IMR-90 (cell line): ENCODE measurements at regions not wholly inside any gene's neighbourhood (a gene's known extent, or its start where the extent isn't known, plus 50 kb on each side); places are given as distances from the start of the nearest gene placed in this dataset.

Experiments
- ATAC-seq: fragments of 200-7000 bp; cut with Tn5 transposase; 2 replicates; pipeline ENCODE4 v1.9.1; 2020; ENCODE audit warnings: low read depth, mild to moderate bottlenecking, moderate library complexity
- BruUV-seq: library from RNA; stranded (reverse); fragments of 400-500 nt; replicated peaks from 2 replicates; lab custom pipeline; 2021; lab: Mats Ljungman, UMichigan
- CTCF ChIA-PET: fragments of 300-600 bp; formaldehyde crosslinking; extraction: SDS; loops from one replicate; lab custom pipeline; 2021; ENCODE audit warnings: antibody characterized with exemption; lab: Yijun Ruan, JAX
- POLR2A ChIA-PET: fragments of 300-600 bp; sonication (Branson Sonifier 250); formaldehyde crosslinking; loops from one replicate; lab custom pipeline; 2022; ENCODE audit warnings: antibody characterized with exemption; ENCODE audit not compliant: unreplicated experiment; lab: Charles Lee
- DNase-seq: peaks from one replicate; pipeline ENCODE4 v3.0.0; 2013
- H2AFZ ChIP-seq: replicated peaks from 2 replicates; pipeline ENCODE3; 2013; ENCODE audit warnings: low read length, mild to moderate bottlenecking; ENCODE audit not compliant: poor library complexity
- H2AK5ac ChIP-seq: 2 replicates; pipeline ENCODE4 v1.6.1; 2013; ENCODE audit warnings: low read depth, low read length, inconsistent platforms
- H2AK9ac ChIP-seq: replicated peaks from 2 replicates; pipeline ENCODE3; 2013; ENCODE audit warnings: mild to moderate bottlenecking, low read depth, low read length, moderate library complexity; ENCODE audit not compliant: poor library complexity
- H2BK120ac ChIP-seq: 2 replicates; pipeline ENCODE4 v1.6.1; 2013; ENCODE audit warnings: low read depth, low read length, inconsistent platforms
- H2BK15ac ChIP-seq: 3 replicates; pipeline ENCODE4 v1.6.1; 2013; ENCODE audit warnings: low read depth, low read length, inconsistent platforms
- H2BK20ac ChIP-seq: 2 replicates; pipeline ENCODE4 v1.6.1; 2013; ENCODE audit warnings: low read depth, mild to moderate bottlenecking, inconsistent platforms, low read length, moderate library complexity
- H2BK5ac ChIP-seq: 2 replicates; pipeline ENCODE4 v1.6.1; 2013; ENCODE audit warnings: mild to moderate bottlenecking, low read depth, low read length, inconsistent platforms; ENCODE audit not compliant: poor library complexity, severe bottlenecking
- H3K14ac ChIP-seq: replicated peaks from 2 replicates; pipeline ENCODE4 v1.6.1; 2013; ENCODE audit warnings: low read depth, low read length, inconsistent platforms
- H3K18ac ChIP-seq: 2 replicates; pipeline ENCODE4 v1.6.1; 2013; ENCODE audit warnings: low read depth, low read length, control low read depth
- H3K23ac ChIP-seq: 2 replicates; pipeline ENCODE4 v1.6.1; 2013; ENCODE audit warnings: low read depth, low read length, inconsistent platforms
- H3K27ac ChIP-seq: 2 replicates; pipeline ENCODE4 v1.5.1; 2013; ENCODE audit warnings: mild to moderate bottlenecking, control low read depth, low read length; ENCODE audit not compliant: insufficient read depth
- H3K27me3 ChIP-seq: 2 replicates; pipeline ENCODE4 v1.6.1; 2013; ENCODE audit warnings: low read length; ENCODE audit not compliant: control insufficient read depth, insufficient read depth
- H3K36me3 ChIP-seq: 2 replicates; pipeline ENCODE4 v1.6.1; 2013; ENCODE audit warnings: low read length, mixed read lengths; ENCODE audit not compliant: control insufficient read depth, insufficient read depth
- H3K4ac ChIP-seq: 2 replicates; pipeline ENCODE4 v1.6.1; 2013; ENCODE audit warnings: low read depth, low read length, inconsistent platforms
- H3K4me1 ChIP-seq: 2 replicates; pipeline ENCODE4 v1.6.1; 2013; ENCODE audit warnings: low read length, mixed read lengths; ENCODE audit not compliant: control insufficient read depth, insufficient read depth
- H3K4me2 ChIP-seq: 2 replicates; pipeline ENCODE4 v1.6.1; 2013; ENCODE audit warnings: low read depth, mild to moderate bottlenecking, control low read depth, low read length, moderate library complexity
- H3K4me3 ChIP-seq: 2 replicates; pipeline ENCODE4 v1.5.1; 2013; ENCODE audit warnings: low read depth, mild to moderate bottlenecking, control low read depth, low read length, moderate library complexity; ENCODE audit not compliant: insufficient read depth
- H3K56ac ChIP-seq: 2 replicates; pipeline ENCODE4 v1.6.1; 2013; ENCODE audit warnings: low read length, inconsistent platforms; ENCODE audit not compliant: insufficient read depth; ENCODE audit errors: extremely low read depth
- H3K79me1 ChIP-seq, 2 experiments: 2 replicates each; pipeline ENCODE4 v1.6.1; 2013; ENCODE audit warnings: low read length in 2 of 2, inconsistent platforms in 1 of 2, low read depth in 1 of 2
- H3K9ac ChIP-seq: 2 replicates; pipeline ENCODE4 v1.6.1; 2013; ENCODE audit warnings: low read depth, low read length, control low read depth
- H3K9me1 ChIP-seq: 2 replicates; pipeline ENCODE4 v1.6.1; 2013; ENCODE audit warnings: low read length, inconsistent platforms; ENCODE audit not compliant: insufficient read depth
- H3K9me3 ChIP-seq: 2 replicates; pipeline ENCODE4 v1.6.1; 2013; ENCODE audit warnings: low read length; ENCODE audit not compliant: control insufficient read depth, insufficient read depth
- H4K20me1 ChIP-seq: 2 replicates; pipeline ENCODE4 v1.6.1; 2013; ENCODE audit warnings: low read length, inconsistent platforms; ENCODE audit not compliant: insufficient read depth
- H4K5ac ChIP-seq: 2 replicates; pipeline ENCODE4 v1.6.1; 2013; ENCODE audit warnings: mild to moderate bottlenecking, low read depth, low read length, control low read depth
- H4K8ac ChIP-seq, 2 experiments: 2 replicates each; pipeline ENCODE4 v1.6.1; 2013; ENCODE audit warnings: low read depth in 2 of 2, low read length in 2 of 2, control low read depth in 1 of 2, inconsistent platforms in 1 of 2
- H4K91ac ChIP-seq: 2 replicates; pipeline ENCODE4 v1.6.1; 2013; ENCODE audit warnings: low read depth, low read length, inconsistent platforms; ENCODE audit not compliant: insufficient read depth
- BHLHE40 ChIP-seq: fragments of 150-350 bp; IDR thresholded peaks from 2 replicates; pipeline ENCODE4 v1.6.1; 2016; ENCODE audit warnings: mild to moderate bottlenecking, low read depth, low read length
- CEBPB ChIP-seq: IDR thresholded peaks from 2 replicates; pipeline ENCODE4 v1.6.1; 2012; ENCODE audit warnings: low read depth, low read length, improper control_type of control experiment
- CHD1 ChIP-seq: IDR thresholded peaks from 2 replicates; pipeline ENCODE4 v1.6.1; 2012; ENCODE audit warnings: low read depth, low read length, improper control_type of control experiment
- ELK1 ChIP-seq: fragments of 150-350 bp; IDR thresholded peaks from 2 replicates; pipeline ENCODE4 v1.6.1; 2016; ENCODE audit warnings: low read depth, mild to moderate bottlenecking, low read length, moderate library complexity, borderline replicate concordance
- FOS ChIP-seq: fragments of 150-350 bp; IDR thresholded peaks from 2 replicates; pipeline ENCODE4 v1.6.1; 2016; ENCODE audit warnings: low read depth, low read length
- MAFK ChIP-seq: IDR thresholded peaks from 2 replicates; pipeline ENCODE4 v1.6.1; 2012; ENCODE audit warnings: low read depth, low read length, improper control_type of control experiment
- MAZ ChIP-seq: IDR thresholded peaks from 2 replicates; pipeline ENCODE4 v1.6.1; 2012; ENCODE audit warnings: low read depth, mild to moderate bottlenecking, low read length, improper control_type of control experiment, moderate library complexity, borderline replicate concordance
- MXI1 ChIP-seq: IDR thresholded peaks from 2 replicates; pipeline ENCODE4 v1.6.1; 2012; ENCODE audit warnings: low read depth, mild to moderate bottlenecking, low read length, moderate library complexity, borderline replicate concordance
- NFE2L2 ChIP-seq: fragments of 150-350 bp; IDR thresholded peaks from 2 replicates; pipeline ENCODE4 v1.6.1; 2016; ENCODE audit warnings: low read depth, mild to moderate bottlenecking, low read length
- POLR2A ChIP-seq: IDR thresholded peaks from 2 replicates; pipeline ENCODE4 v1.6.1; 2012; ENCODE audit warnings: mild to moderate bottlenecking, low read depth, low read length
- RAD21 ChIP-seq: IDR thresholded peaks from 2 replicates; pipeline ENCODE4 v1.6.1; 2012; ENCODE audit warnings: low read length, improper control_type of control experiment
- RCOR1 ChIP-seq: IDR thresholded peaks from 2 replicates; pipeline ENCODE4 v1.6.1; 2012; ENCODE audit warnings: mild to moderate bottlenecking, low read length, improper control_type of control experiment; ENCODE audit not compliant: insufficient replicate concordance
- RFX5 ChIP-seq: IDR thresholded peaks from 2 replicates; pipeline ENCODE4 v1.8.0; 2012; ENCODE audit warnings: low read depth, mild to moderate bottlenecking, low read length, moderate library complexity
- SMC3 ChIP-seq: fragments of 150-350 bp; IDR thresholded peaks from 2 replicates; pipeline ENCODE4 v1.6.1; 2016; ENCODE audit warnings: low read depth, mild to moderate bottlenecking, antibody characterized with exemption, low read length, moderate library complexity
- WGBS, 2 experiments: methylation state at CpG; one replicate each; pipeline versions ENCODE4 v1.1.5 to v1.1.7; 2013; ENCODE audit warnings: missing lambda C conversion rate in 2 of 2; ENCODE audit not compliant: insufficient read length in 1 of 2; ENCODE audit errors: extremely low coverage in 2 of 2; 5-methylcytosine and 5-hydroxymethylcytosine counted together
- dilution Hi-C: fragments of 300-500 bp; cut with HindIII; formaldehyde crosslinking; loops from one replicate; pipeline ENCODE4 v1.14.3; 2018; ENCODE audit warnings: low sequenced_read_pairs; ENCODE audit not compliant: unreplicated experiment
- in situ Hi-C: fragments of 300-500 bp; cut with MboI; formaldehyde crosslinking; loops from 3 replicates; pipeline ENCODE4 v1.14.3; 2019; ENCODE audit warnings: low sequenced_read_pairs, inconsistent platforms, mixed read lengths
- intact Hi-C: fragments of 100-400 bp; cut with micrococcal nuclease; formaldehyde crosslinking; loops from 2 replicates; pipeline ENCODE4 v1.10.0; 2022
- TF ChIP-seq, protein P1 (sequence below): conservative IDR thresholded peaks from 2 replicates; pipeline ENCODE4 v1.5.1; 2012; ENCODE audit warnings: mild to moderate bottlenecking, low read depth, low read length, improper control_type of control experiment
- TF ChIP-seq, protein P2 (sequence below): fragments of 150-350 bp; IDR thresholded peaks from 2 replicates; pipeline ENCODE4 v1.6.1; 2017; ENCODE audit warnings: mild to moderate bottlenecking, antibody characterized with exemption, low read length, low read depth

DNA sequence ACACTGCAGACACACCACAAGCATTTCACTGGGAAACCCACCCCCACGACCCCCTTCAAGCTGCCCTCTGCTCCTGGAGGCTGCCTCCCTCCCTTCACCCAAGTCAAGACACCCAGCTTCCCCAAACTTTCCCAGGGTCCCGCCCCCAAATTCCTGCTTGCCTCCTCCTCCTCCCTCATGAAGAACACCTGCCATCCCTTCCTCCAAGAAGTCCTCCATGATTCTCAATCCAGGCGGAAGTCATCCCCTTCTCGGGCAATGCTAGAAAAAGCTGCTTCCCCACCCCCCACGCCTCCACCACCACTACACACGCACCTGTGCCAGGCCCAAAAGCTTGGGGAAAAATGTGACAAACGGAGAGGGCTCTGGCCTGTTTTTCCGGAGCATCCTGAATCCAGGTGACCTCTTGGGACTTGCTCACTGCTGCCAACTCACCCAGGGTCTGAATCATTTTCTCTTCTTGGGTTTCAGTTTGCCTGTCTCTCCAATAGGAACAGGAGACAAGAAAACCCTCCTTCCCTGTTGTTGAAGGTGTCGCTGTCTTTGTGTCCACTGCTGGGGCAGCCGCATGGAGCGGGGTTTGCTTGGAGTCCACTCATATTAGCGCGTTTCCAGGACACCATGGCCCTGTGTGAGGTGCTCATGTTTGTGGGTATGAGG, 101.0 kb upstream of the CASZ1 start:
- Histone ChIP-seq H3K27me3 (no peaks in the 10 kb centered on the region; the same call in none of the 2 replicates), H2AK5ac (no peak overlapping the region), H2BK120ac (no peak overlapping the region), H3K79me1 (no peaks in the 10 kb centered on the region), H3K56ac (no peak overlapping the region), H4K20me1 (no peaks in the 10 kb centered on the region), H2BK15ac (no peak overlapping the region), H2AFZ (peak overlapping the region; percentile 32), H3K27ac (no peak overlapping the region), H3K4me2 (no peak overlapping the region), H2AK9ac (peak overlapping the region; percentile 37), H3K36me3 (no peaks in the 10 kb centered on the region), H3K9me3 (no peaks in the 10 kb centered on the region), H4K8ac (no peak overlapping the region), H3K9me1 (no peaks in the 10 kb centered on the region), H3K9ac (no peak overlapping the region), H3K4me1 (no peaks in the 10 kb centered on the region), H2BK5ac (no peak overlapping the region), H4K91ac (no peak overlapping the region), H3K4ac (no peak overlapping the region), H3K4me3 (no peak overlapping the region), H3K18ac (no peak overlapping the region), H3K23ac (no peak overlapping the region), H3K14ac (no peak overlapping the region), H4K5ac (no peak overlapping the region), H2BK20ac (no peak overlapping the region)
- dilution Hi-C loops (no loop called here), intact Hi-C loops (no loop called here), in situ Hi-C loops (no loop called here)
- DNase-seq = no peak
- 60% methylated on average over 1 of the region's 13 CpGs; no CpG with 5 or more reads in 1 of the 2 experiments for WGBS, 2 experiments
- ChIA-PET CTCF (no interaction called here), POLR2A (no interaction called here)
- TF ChIP-seq NFE2L2 (no peak), MAZ (no peak), SMC3 (no peak), CHD1 (no peak), ELK1 (no peak), RFX5 (no peak), BHLHE40 (no peak), RAD21 (no peak), RCOR1 (no peak), POLR2A (no peak), CEBPB (no peak), FOS (no peak), MXI1 (no peak), MAFK (no peak)
- TF ChIP-seq, protein P1, sequence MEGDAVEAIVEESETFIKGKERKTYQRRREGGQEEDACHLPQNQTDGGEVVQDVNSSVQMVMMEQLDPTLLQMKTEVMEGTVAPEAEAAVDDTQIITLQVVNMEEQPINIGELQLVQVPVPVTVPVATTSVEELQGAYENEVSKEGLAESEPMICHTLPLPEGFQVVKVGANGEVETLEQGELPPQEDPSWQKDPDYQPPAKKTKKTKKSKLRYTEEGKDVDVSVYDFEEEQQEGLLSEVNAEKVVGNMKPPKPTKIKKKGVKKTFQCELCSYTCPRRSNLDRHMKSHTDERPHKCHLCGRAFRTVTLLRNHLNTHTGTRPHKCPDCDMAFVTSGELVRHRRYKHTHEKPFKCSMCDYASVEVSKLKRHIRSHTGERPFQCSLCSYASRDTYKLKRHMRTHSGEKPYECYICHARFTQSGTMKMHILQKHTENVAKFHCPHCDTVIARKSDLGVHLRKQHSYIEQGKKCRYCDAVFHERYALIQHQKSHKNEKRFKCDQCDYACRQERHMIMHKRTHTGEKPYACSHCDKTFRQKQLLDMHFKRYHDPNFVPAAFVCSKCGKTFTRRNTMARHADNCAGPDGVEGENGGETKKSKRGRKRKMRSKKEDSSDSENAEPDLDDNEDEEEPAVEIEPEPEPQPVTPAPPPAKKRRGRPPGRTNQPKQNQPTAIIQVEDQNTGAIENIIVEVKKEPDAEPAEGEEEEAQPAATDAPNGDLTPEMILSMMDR = no peak
- TF ChIP-seq, protein P2, sequence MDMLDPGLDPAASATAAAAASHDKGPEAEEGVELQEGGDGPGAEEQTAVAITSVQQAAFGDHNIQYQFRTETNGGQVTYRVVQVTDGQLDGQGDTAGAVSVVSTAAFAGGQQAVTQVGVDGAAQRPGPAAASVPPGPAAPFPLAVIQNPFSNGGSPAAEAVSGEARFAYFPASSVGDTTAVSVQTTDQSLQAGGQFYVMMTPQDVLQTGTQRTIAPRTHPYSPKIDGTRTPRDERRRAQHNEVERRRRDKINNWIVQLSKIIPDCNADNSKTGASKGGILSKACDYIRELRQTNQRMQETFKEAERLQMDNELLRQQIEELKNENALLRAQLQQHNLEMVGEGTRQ = no peak
- no TSS peak for BruUV-seq
- no peak for ATAC-seq
